Left forelimb (tissue), 1 donor: ENCODE measurements at regions not wholly inside any gene's neighbourhood (a gene's known extent, or its start where the extent isn't known, plus 50 kb on each side); places are given as distances from the start of the nearest gene placed in this dataset.

ENCODE experiments used
- DNase-seq: peaks from one replicate; pipeline ENCODE4 v3.0.0-alpha.2; 2018; ENCODE audit warnings: low spot score

DNA sequence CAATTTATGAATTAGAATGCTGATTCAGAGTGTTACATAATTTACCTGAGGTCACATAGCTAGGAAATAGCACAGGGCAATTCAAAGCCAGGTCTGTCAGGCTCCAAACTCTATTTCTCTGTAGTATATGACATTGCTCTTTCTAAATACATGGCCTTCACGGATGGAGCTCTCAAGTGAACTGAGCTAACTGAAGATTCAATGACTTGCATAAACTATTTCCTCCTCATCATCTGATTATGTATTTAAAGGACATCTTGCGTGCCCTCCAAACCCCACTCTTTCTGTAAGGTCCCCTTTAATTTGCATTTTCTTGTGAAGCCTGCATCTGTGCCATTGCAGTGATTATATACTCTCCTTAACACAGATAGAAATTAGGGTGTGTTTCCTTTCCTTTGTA is 537.4 kb upstream of the VRK2 start:
- DNase-seq = no peak

DNA sequence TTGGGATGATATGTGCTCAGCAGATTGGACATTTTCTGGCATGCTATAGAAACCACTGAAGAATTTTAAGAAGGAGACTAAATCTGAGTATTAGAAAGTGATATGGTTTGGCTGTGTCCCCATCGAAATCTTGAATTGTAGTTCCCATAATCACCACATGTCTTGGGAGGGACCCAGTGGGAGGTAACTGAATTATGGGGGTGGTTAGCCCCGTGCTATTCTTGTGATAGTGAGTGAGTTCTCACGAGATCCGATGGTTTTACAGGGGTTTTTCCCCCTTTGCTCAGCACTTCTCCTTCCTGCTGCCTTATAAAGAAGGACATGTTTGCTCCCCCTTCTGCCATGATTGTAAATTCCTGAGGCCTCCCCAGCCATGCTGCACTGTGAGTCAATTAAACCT is 535.9 kb upstream of the VRK2 start:
- no peak for DNase-seq

- no peak for DNase-seq
These were observed 531.2 kb upstream of the VRK2 start for GRCh38 chr2:57515366-57515765.

GRCh38 chr2:57516698-57517340 is 529.8 kb upstream of the VRK2 start:
- DNase-seq = no peak

DNA sequence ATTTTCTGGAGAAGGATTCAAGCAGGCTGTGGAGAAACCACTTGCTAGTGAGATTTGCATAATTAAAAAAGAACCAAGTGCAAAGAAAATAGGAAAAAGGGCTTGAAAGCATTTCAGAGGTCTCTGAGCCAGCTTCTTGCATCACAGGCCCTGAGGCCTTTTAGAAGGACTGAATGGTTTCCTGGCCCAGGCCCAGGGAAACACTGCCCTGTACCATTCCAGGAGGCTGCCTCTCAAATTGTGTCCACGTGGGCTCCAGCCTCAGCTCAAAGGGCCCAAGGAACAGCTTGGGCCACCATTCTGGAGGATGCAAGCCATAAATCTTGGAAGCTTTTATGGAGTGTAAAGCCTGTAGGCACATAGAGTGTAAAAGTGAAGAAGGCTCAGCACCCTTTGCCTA is 523.3 kb upstream of the VRK2 start:
- DNase-seq = no peak

DNA sequence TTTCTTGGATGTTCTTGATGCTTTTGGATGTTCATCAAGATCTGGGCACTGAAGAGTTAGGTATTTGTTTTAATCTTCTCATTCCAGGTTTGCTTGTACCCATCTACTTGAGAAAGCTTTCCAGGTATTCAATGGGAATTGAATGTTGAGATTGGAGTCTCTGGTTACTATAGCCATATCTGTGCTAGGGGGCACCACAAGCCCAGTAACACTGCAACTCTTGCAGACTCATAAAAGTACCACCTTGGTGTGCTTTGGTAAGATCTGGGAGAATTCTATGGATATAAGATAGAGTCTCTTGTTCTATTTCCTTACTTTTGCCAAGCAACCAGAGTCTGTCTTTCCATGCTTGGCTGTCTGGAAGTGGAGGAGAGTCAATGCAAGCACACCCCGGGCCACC is 518.9 kb upstream of the VRK2 start:
- no peak for DNase-seq

GRCh38 chr2:57528499-57528898 is 518.1 kb upstream of the VRK2 start:
- DNase-seq = no peak

GRCh38 chr2:57534358-57534757 is 512.2 kb upstream of the VRK2 start:
- DNase-seq = no peak

GRCh38 chr2:57536535-57537231 is 509.9 kb upstream of the VRK2 start:
- DNase-seq = no peak

- DNase-seq = no peak
These were observed 506.8 kb upstream of the VRK2 start for GRCh38 chr2:57539761-57540160.

DNA sequence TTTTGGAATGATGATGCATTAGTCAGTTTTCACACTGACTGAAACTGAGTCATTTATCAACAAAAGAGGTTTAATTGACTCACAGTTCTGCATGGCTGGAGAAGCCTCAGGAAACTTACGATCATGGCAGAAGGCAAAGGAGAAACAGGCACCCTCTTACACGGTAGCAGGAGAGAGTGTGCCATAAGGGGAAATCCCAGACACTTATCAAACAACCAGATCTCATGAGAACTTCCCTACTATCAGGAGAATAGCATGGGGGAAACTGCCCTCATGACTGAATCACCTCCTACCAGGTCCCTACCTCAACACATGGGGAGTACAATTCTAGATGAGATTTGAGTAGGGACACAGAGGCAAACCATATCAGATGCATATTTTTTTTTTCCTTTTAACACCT is 504.5 kb upstream of the VRK2 start:
- DNase-seq = no peak

- DNase-seq = no peak
These were observed 503.4 kb upstream of the VRK2 start for GRCh38 chr2:57543211-57543610.

DNA sequence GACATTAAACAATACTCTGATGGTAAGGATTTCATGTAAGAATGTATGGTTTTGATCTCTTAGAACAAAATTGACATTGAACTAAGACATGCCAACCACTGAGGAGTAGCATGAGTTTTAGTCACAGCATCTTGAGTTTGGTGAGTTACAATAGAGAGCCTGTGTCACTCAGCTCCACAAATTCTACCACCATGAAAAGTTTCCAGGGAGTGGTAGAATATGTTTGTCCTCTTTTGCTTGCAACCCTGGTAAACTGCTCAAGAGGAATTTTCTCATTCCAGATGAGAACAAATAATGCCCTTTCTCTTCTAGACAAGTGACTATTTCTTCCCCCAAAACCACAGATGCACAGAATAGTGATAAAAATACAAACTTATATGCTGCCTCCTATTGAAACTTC is 502.0 kb upstream of the VRK2 start:
- DNase-seq = no peak

GRCh38 chr2:57546478-57546877 is 500.1 kb upstream of the VRK2 start:
- DNase-seq = no peak

- DNase-seq = no peak
These were observed 496.9 kb upstream of the VRK2 start for GRCh38 chr2:57549642-57550102.

DNA sequence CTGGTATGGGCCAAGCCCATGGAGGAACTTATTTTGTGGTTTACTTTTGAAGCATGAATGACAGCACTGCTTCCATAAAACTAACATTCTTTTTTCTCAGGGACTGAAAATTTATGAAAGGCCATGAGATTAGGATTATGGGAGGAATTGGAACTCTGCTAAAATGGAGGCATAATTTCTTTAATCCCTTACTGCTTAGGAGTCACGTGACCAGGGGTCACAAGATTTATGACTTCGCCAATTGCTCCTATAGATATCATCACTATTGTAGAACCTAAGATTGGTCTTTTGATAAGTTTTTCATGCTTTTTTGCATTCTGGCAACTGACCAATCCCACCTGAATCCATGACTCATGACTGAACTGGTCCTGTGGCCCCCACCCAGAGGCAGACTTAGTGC is 495.7 kb upstream of the VRK2 start:
- DNase-seq = no peak

- DNase-seq = no peak
These were observed 493.7 kb upstream of the VRK2 start for GRCh38 chr2:57552885-57553284.

- DNase-seq = no peak
These were observed 492.3 kb upstream of the VRK2 start for GRCh38 chr2:57554348-57554747.

- DNase-seq = no peak
These were observed 488.3 kb upstream of the VRK2 start for GRCh38 chr2:57558312-57558711.

GRCh38 chr2:57562495-57562894 is 484.1 kb upstream of the VRK2 start:
- no peak for DNase-seq

- no peak for DNase-seq
These were observed 483.6 kb upstream of the VRK2 start for GRCh38 chr2:57563015-57563414.

DNA sequence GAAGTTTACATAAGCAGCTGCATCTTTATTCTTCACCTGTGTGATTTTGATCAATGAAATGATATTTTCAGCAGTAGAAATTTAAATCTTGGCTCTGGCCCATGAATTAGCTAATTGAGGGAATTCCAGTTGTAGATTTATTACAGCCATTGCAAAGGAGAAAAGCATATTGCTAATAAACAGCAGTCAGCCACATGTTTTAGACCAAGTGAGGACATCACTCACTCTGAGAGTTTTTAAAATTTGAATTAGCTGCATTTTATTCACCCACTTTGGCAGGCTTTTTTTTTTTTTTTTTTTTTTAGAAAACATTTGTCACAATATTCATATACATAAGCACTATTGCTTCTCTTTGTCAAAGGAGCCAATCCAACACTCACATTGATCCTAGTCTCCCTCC is 479.4 kb upstream of the VRK2 start:
- no peak for DNase-seq

DNA sequence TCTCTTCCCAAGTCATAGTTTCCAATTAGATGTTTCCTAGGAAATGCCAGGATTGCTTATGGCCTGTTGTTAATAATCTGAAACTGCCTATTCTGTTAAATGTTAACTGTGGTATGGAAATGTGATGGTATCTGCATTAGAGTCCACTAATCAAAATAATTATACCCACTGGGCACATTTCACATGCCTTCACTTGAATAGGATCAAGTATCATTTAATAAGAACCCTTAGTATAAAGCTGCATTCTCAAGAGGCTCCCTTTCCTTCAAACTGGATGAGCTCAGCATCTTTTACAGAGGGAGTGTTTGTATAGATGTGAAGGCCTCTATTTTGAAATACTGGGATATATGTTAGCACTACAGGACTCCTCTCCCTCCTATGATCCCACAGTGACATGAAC is 477.2 kb upstream of the VRK2 start:
- no peak for DNase-seq

GRCh38 chr2:57570961-57571360 is 475.6 kb upstream of the VRK2 start:
- no peak for DNase-seq
